ENCODE measurements at regions not wholly inside any gene's neighbourhood (a gene's known extent, or its start where the extent isn't known, plus 50 kb on each side); places are given as distances from the start of the nearest gene placed in this dataset.

- no peak for DNase-seq (ENCODE audit: low read depth, low spot score)
- no peak overlapping the region for H3K4me3 ChIP-seq (ENCODE audit: low read depth, low read length)
- no peak for TF ChIP-seq CTCF (IDR thresholded peaks at IDR 0.05; ENCODE audit: low read depth, low read length)
- in situ Hi-C loops (cut with HindIII; ENCODE audit: low sequenced_read_pairs) = no loop called here
Observed at GRCh38 chr4:32203340-32203739, 1483.2 kb downstream of the PCDH7 start.

- in situ Hi-C loops (cut with HindIII; ENCODE audit: low sequenced_read_pairs) = no loop called here
- TF ChIP-seq CTCF (IDR thresholded peaks at IDR 0.05; ENCODE audit: low read depth, low read length) = no peak
Observed at GRCh38 chr4:32206756-32207155, 1486.6 kb downstream of the PCDH7 start.

GRCh38 chr4:32207456-32207855 is 1487.3 kb downstream of the PCDH7 start:
- no peak for DNase-seq (ENCODE audit: low read depth, low spot score)
- no peak overlapping the region for H3K4me3 ChIP-seq (ENCODE audit: low read depth, low read length)
- no peak for TF ChIP-seq CTCF (IDR thresholded peaks at IDR 0.05; ENCODE audit: low read depth, low read length)
- in situ Hi-C loops (cut with HindIII; ENCODE audit: low sequenced_read_pairs) = no loop called here

More at GRCh38 chr4:32206756-32207155, 1486.6 kb downstream of the PCDH7 start:
- no peak for DNase-seq (ENCODE audit: low read depth, low spot score)
- H3K4me3 ChIP-seq (ENCODE audit: low read depth, low read length) = no peak overlapping the region

- DNase-seq (ENCODE audit: low read depth, low spot score) = no peak
- H3K4me3 ChIP-seq (ENCODE audit: low read depth, low read length) = no peak overlapping the region
- in situ Hi-C loops (cut with HindIII; ENCODE audit: low sequenced_read_pairs) = no loop called here
- no peak for TF ChIP-seq CTCF (IDR thresholded peaks at IDR 0.05; ENCODE audit: low read depth, low read length)
Observed at GRCh38 chr4:32215277-32215676, 1495.1 kb downstream of the PCDH7 start.

DNA sequence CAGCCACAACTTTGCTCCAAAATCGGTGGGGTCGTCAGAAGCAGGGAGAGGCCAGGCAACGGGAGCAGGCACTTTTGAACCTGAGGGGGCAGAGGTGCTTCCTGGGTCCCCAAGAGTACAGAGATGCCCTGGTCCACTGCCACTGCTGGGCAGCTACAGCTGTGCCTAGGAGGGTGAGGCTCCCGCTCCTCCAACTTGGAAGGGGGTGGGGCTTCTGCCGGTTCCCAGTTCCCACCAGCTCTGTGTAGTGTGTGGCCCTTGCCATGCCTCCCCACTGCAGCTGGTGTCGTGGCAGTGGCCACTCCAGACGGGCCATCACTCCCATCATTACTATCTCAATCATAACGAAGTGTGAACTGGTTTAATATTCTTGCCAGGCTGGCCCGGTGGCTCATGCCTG is 1496.3 kb downstream of the PCDH7 start:
- H3K4me3 ChIP-seq (ENCODE audit: low read depth, low read length) = no peak overlapping the region
- TF ChIP-seq CTCF (IDR thresholded peaks at IDR 0.05; ENCODE audit: low read depth, low read length) = no peak
- no peak for DNase-seq (ENCODE audit: low read depth, low spot score)
- in situ Hi-C loops (cut with HindIII; ENCODE audit: low sequenced_read_pairs) = no loop called here

DNA sequence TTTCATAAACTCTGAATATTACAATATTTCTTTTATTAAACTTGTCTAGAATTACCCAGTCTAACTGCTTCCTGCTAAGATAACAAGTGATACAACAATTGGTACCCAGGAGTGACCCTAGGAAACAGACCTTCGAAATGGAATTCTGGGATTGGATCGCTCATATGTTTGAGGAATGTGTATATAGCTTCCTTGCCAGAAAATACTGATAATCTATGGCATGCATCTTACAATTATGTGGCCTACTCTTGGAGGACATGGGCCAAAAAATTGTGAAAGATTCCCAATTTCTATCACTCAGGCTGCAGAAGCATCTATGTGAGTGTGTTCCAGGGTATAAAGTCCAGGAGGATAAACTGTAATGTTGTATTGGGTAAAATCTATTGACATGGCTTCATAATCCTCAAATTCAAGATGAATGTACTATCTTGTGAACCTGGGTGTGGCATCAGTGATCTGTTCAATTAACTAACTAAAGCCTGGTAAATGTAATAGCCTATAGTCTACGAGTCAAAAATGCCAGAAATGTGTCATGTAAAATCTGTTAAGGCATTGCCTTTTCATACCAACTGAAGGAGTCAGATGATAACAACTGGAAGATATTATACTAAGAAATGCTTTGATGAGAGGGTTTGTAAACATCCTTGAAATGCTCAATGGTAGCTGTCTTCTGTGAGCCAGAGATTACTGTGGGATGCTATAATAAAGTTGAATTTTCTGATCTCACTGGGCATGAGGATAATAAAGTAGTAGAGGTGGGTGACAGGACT is 1499.3 kb downstream of the PCDH7 start:
- H3K4me3 ChIP-seq (ENCODE audit: low read depth, low read length) = no peak overlapping the region
- DNase-seq (ENCODE audit: low read depth, low spot score) = no peak
- in situ Hi-C loops (cut with HindIII; ENCODE audit: low sequenced_read_pairs) = no loop called here
- no peak for TF ChIP-seq CTCF (IDR thresholded peaks at IDR 0.05; ENCODE audit: low read depth, low read length)

Measured in astrocyte of the spinal cord (primary cell).